ENCODE measurements at regions not wholly inside any gene's neighbourhood (a gene's known extent, or its start where the extent isn't known, plus 50 kb on each side); places are given as distances from the start of the nearest gene placed in this dataset.

DNA sequence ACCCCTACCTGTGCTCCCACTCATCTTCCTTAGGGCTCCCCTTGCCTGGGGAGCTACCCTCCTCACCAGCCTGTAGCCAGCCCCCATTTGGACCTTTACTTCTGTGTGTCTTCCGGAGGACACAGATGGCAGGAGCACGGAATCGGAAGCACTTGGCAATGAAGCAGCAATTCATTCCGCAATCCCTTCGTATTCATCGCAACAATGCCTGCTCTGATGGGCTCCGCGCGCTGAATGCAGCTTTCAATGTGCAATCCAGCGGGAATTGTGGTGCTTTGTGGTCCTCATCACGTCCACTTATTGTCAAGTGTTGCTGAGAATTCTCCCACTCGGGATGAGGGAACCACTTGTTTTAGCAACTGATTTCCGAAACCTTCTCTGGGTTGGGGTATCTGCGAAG is 336.0 kb downstream of the DHX35 start:
- H3K27me3 ChIP-seq (ENCODE audit: insufficient read depth) = no peaks in the 10 kb centered on the region
- no peaks in the 10 kb centered on the region for H3K79me2 ChIP-seq (replicated peaks; ENCODE audit: insufficient read depth)
- TF ChIP-seq STAT1 (IDR thresholded peaks at IDR 0.05; ENCODE audit: unreplicated experiment) (no peak), EZH2phosphoT487 (IDR thresholded peaks at IDR 0.05; ENCODE audit: unreplicated experiment) (no peak), EZH2 (IDR thresholded peaks at IDR 0.05; ENCODE audit: low read depth, unreplicated experiment) (no peak), NANOG (IDR thresholded peaks at IDR 0.05; ENCODE audit: borderline replicate concordance) (no peak), ZNF331 (CRISPR knock-in tag; IDR thresholded peaks at IDR 0.05; ENCODE audit: low read depth) (no peak), CREB1 (CRISPR knock-in tag; IDR thresholded peaks at IDR 0.05; ENCODE audit: low read depth) (no peak), POLR2AphosphoS5 (IDR thresholded peaks at IDR 0.05; ENCODE audit: low read depth) (no peak), ZNF114 (CRISPR knock-in tag; IDR thresholded peaks at IDR 0.05) (no peak), JUNB (IDR thresholded peaks at IDR 0.05; ENCODE audit: unreplicated experiment) (no peak)
- TF ChIP-seq, protein P1, sequence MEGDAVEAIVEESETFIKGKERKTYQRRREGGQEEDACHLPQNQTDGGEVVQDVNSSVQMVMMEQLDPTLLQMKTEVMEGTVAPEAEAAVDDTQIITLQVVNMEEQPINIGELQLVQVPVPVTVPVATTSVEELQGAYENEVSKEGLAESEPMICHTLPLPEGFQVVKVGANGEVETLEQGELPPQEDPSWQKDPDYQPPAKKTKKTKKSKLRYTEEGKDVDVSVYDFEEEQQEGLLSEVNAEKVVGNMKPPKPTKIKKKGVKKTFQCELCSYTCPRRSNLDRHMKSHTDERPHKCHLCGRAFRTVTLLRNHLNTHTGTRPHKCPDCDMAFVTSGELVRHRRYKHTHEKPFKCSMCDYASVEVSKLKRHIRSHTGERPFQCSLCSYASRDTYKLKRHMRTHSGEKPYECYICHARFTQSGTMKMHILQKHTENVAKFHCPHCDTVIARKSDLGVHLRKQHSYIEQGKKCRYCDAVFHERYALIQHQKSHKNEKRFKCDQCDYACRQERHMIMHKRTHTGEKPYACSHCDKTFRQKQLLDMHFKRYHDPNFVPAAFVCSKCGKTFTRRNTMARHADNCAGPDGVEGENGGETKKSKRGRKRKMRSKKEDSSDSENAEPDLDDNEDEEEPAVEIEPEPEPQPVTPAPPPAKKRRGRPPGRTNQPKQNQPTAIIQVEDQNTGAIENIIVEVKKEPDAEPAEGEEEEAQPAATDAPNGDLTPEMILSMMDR (conservative IDR thresholded peaks at IDR 0.05; ENCODE audit: low read depth in 2 of 2) = no peak
- TF ChIP-seq, protein P2, sequence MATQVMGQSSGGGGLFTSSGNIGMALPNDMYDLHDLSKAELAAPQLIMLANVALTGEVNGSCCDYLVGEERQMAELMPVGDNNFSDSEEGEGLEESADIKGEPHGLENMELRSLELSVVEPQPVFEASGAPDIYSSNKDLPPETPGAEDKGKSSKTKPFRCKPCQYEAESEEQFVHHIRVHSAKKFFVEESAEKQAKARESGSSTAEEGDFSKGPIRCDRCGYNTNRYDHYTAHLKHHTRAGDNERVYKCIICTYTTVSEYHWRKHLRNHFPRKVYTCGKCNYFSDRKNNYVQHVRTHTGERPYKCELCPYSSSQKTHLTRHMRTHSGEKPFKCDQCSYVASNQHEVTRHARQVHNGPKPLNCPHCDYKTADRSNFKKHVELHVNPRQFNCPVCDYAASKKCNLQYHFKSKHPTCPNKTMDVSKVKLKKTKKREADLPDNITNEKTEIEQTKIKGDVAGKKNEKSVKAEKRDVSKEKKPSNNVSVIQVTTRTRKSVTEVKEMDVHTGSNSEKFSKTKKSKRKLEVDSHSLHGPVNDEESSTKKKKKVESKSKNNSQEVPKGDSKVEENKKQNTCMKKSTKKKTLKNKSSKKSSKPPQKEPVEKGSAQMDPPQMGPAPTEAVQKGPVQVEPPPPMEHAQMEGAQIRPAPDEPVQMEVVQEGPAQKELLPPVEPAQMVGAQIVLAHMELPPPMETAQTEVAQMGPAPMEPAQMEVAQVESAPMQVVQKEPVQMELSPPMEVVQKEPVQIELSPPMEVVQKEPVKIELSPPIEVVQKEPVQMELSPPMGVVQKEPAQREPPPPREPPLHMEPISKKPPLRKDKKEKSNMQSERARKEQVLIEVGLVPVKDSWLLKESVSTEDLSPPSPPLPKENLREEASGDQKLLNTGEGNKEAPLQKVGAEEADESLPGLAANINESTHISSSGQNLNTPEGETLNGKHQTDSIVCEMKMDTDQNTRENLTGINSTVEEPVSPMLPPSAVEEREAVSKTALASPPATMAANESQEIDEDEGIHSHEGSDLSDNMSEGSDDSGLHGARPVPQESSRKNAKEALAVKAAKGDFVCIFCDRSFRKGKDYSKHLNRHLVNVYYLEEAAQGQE (IDR thresholded peaks at IDR 0.05; ENCODE audit: unreplicated experiment) = no peak
- TF ChIP-seq, protein P3, sequence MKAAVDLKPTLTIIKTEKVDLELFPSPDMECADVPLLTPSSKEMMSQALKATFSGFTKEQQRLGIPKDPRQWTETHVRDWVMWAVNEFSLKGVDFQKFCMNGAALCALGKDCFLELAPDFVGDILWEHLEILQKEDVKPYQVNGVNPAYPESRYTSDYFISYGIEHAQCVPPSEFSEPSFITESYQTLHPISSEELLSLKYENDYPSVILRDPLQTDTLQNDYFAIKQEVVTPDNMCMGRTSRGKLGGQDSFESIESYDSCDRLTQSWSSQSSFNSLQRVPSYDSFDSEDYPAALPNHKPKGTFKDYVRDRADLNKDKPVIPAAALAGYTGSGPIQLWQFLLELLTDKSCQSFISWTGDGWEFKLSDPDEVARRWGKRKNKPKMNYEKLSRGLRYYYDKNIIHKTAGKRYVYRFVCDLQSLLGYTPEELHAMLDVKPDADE (IDR thresholded peaks at IDR 0.05) = no peak
- TF ChIP-seq, protein P4, sequence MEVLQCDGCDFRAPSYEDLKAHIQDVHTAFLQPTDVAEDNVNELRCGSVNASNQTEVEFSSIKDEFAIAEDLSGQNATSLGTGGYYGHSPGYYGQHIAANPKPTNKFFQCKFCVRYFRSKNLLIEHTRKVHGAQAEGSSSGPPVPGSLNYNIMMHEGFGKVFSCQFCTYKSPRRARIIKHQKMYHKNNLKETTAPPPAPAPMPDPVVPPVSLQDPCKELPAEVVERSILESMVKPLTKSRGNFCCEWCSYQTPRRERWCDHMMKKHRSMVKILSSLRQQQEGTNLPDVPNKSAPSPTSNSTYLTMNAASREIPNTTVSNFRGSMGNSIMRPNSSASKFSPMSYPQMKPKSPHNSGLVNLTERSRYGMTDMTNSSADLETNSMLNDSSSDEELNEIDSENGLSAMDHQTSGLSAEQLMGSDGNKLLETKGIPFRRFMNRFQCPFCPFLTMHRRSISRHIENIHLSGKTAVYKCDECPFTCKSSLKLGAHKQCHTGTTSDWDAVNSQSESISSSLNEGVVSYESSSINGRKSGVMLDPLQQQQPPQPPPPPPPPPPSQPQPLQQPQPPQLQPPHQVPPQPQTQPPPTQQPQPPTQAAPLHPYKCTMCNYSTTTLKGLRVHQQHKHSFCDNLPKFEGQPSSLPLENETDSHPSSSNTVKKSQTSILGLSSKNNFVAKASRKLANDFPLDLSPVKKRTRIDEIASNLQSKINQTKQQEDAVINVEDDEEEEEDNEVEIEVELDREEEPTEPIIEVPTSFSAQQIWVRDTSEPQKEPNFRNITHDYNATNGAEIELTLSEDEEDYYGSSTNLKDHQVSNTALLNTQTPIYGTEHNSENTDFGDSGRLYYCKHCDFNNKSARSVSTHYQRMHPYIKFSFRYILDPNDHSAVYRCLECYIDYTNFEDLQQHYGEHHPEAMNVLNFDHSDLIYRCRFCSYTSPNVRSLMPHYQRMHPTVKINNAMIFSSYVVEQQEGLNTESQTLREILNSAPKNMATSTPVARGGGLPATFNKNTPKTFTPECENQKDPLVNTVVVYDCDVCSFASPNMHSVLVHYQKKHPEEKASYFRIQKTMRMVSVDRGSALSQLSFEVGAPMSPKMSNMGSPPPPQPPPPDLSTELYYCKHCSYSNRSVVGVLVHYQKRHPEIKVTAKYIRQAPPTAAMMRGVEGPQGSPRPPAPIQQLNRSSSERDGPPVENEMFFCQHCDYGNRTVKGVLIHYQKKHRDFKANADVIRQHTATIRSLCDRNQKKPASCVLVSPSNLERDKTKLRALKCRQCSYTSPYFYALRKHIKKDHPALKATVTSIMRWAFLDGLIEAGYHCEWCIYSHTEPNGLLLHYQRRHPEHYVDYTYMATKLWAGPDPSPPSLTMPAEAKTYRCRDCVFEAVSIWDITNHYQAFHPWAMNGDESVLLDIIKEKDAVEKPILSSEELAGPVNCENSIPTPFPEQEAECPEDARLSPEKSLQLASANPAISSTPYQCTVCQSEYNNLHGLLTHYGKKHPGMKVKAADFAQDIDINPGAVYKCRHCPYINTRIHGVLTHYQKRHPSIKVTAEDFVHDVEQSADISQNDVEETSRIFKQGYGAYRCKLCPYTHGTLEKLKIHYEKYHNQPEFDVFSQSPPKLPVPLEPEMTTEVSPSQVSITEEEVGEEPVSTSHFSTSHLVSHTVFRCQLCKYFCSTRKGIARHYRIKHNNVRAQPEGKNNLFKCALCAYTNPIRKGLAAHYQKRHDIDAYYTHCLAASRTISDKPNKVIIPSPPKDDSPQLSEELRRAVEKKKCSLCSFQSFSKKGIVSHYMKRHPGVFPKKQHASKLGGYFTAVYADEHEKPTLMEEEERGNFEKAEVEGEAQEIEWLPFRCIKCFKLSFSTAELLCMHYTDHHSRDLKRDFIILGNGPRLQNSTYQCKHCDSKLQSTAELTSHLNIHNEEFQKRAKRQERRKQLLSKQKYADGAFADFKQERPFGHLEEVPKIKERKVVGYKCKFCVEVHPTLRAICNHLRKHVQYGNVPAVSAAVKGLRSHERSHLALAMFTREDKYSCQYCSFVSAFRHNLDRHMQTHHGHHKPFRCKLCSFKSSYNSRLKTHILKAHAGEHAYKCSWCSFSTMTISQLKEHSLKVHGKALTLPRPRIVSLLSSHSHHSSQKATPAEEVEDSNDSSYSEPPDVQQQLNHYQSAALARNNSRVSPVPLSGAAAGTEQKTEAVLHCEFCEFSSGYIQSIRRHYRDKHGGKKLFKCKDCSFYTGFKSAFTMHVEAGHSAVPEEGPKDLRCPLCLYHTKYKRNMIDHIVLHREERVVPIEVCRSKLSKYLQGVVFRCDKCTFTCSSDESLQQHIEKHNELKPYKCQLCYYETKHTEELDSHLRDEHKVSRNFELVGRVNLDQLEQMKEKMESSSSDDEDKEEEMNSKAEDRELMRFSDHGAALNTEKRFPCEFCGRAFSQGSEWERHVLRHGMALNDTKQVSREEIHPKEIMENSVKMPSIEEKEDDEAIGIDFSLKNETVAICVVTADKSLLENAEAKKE (CRISPR knock-in tag; IDR thresholded peaks at IDR 0.05) = no peak
- no peak overlapping the region for H3K27ac ChIP-seq (ENCODE audit: low read depth)
- H3K4me1 ChIP-seq (ENCODE audit: insufficient read depth) = peaks cover 15% of the 10 kb centered on the region
- H2AFZ ChIP-seq = no peak overlapping the region
- H4K20me1 ChIP-seq (replicated peaks; ENCODE audit: insufficient read depth) = no peaks in the 10 kb centered on the region
- peaks cover 5% of the 10 kb centered on the region; the same call in 1 of the 2 replicates for H3K9me2 ChIP-seq (ENCODE audit: insufficient read depth)
- H3K4me3 Mint-ChIP-seq = no peak overlapping the region
- H3K27ac Mint-ChIP-seq = no peak overlapping the region
- H3K9me3 Mint-ChIP-seq = no peaks in the 10 kb centered on the region
- H3K27me3 Mint-ChIP-seq (ENCODE audit: insufficient read depth, low read depth, poor library complexity) = no peaks in the 10 kb centered on the region
- ATAC-seq (no peak), DNase-seq (ENCODE audit: low spot score) (no peak)
- no peaks in the 10 kb centered on the region for H3K36me3 ChIP-seq (ENCODE audit: insufficient read depth)
- H3K4me1 Mint-ChIP-seq = peaks cover 16% of the 10 kb centered on the region
- H3K4me2 ChIP-seq = no peak overlapping the region
- H3K4me3 ChIP-seq = no peak overlapping the region
- H3F3A ChIP-seq (replicated peaks; ENCODE audit: low read depth) = no peaks in the 10 kb centered on the region
- no peaks in the 10 kb centered on the region for H3K36me3 Mint-ChIP-seq (ENCODE audit: low read depth)
